ENCODE measurements at regions not wholly inside any gene's neighbourhood (a gene's known extent, or its start where the extent isn't known, plus 50 kb on each side); places are given as distances from the start of the nearest gene placed in this dataset.
"Not testable (repeated sequence)": the region's sequence is repeated elsewhere in the genome, so short reads cannot be mapped to it uniquely, and the experiment has no call there.

- Histone ChIP-seq H3K36me3 (ENCODE audit: control insufficient read depth in 2 of 2, insufficient read depth in 1 of 2, low read length in 2 of 2) (no peaks in the 10 kb centered on the region), H3K4me1 (ENCODE audit: control insufficient read depth, insufficient read depth, low read length) (no peaks in the 10 kb centered on the region; the same call in none of the 2 replicates), H3K27ac (ENCODE audit: extremely low read depth, low read depth, low read length) (no peak overlapping the region), H3K9me3 (ENCODE audit: control insufficient read depth, insufficient read depth, low read depth, low read length) (no peaks in the 10 kb centered on the region), H3K4me3 (ENCODE audit: low read depth, low read length) (no peak overlapping the region)
- ChIA-PET POLR2A (interaction anchor here (1.0 to 1.4 kb wide), 3 partner anchors 28 to 630 kb away, joined by 3 to 6 read pairs (median 3); no protein-coding TSS in a partner anchor), CTCF (interaction anchor here (0.6 to 2.4 kb wide), 45 partner anchors 10 to 1075 kb away, joined by 3 to 17 read pairs (median 4); no protein-coding TSS in a partner anchor)
- no peak for TF ChIP-seq ZNF701 (tag by site-specific recombination; IDR thresholded peaks at IDR 0.05)
- peak; percentile 85 for TF ChIP-seq PRDM1 (tag by site-specific recombination; IDR thresholded peaks at IDR 0.05)
- TF ChIP-seq ZNF585B (tag by site-specific recombination; IDR thresholded peaks at IDR 0.05), result no peak
- TF ChIP-seq SCRT1 (tag by site-specific recombination; IDR thresholded peaks at IDR 0.05; ENCODE audit: borderline replicate concordance), result 0 out of 2 replicates have a peak, but pooled peaks have one; percentile 17
- no peak for TF ChIP-seq ZBTB7A (tag by site-specific recombination; IDR thresholded peaks at IDR 0.05; ENCODE audit: low read depth)
- TF ChIP-seq ZNF175 (tag by site-specific recombination; IDR thresholded peaks at IDR 0.05), result no peak
- peak; percentile 83 for TF ChIP-seq ZNF660 (tag by site-specific recombination; IDR thresholded peaks at IDR 0.05)
- peak; percentile 95 for TF ChIP-seq IKZF3 (tag by site-specific recombination; IDR thresholded peaks at IDR 0.05)
- no peak for TF ChIP-seq ZNF621 (tag by site-specific recombination; IDR thresholded peaks at IDR 0.05)
- no peak for TF ChIP-seq ZNF610 (tag by site-specific recombination; IDR thresholded peaks at IDR 0.05; ENCODE audit: borderline replicate concordance)
- no peak for TF ChIP-seq MZF1 (tag by site-specific recombination; IDR thresholded peaks at IDR 0.05; ENCODE audit: borderline replicate concordance)
- TF ChIP-seq ZNF362 (tag by site-specific recombination; IDR thresholded peaks at IDR 0.05), result peak; percentile 58; the same call in 1 of the 2 replicates
- TF ChIP-seq ZSCAN30 (tag by site-specific recombination; IDR thresholded peaks at IDR 0.05), result peak; percentile 56; the same call in 1 of the 2 replicates
- TF ChIP-seq ZNF366 (tag by site-specific recombination; conservative IDR thresholded peaks at IDR 0.05), result 0 out of 2 replicates have a peak, but pooled peaks have one; percentile 15
- TF ChIP-seq SCRT2 (tag by site-specific recombination; IDR thresholded peaks at IDR 0.05), result peak; percentile 88
- peak; percentile 72 for TF ChIP-seq CTCF (tag by site-specific recombination; IDR thresholded peaks at IDR 0.05)
- 0 out of 2 replicates have a peak, but pooled peaks have one; percentile 15 for TF ChIP-seq ZBTB17 (tag by site-specific recombination; IDR thresholded peaks at IDR 0.05)
- TF ChIP-seq ZNF654 (tag by site-specific recombination; IDR thresholded peaks at IDR 0.05; ENCODE audit: low read depth), result peak; percentile 99
These were observed 50.6 kb upstream of the ITGB1 start for GRCh38 chr10:33008499-33009243.

- H3K36me3 ChIP-seq (ENCODE audit: control insufficient read depth in 2 of 2, insufficient read depth in 1 of 2, low read length in 2 of 2); H3K27ac ChIP-seq (ENCODE audit: extremely low read depth, low read depth, low read length); POLR2A ChIA-PET; H3K4me3 ChIP-seq (ENCODE audit: low read depth, low read length); H3K4me1 ChIP-seq (ENCODE audit: control insufficient read depth, insufficient read depth, low read length); H3K9me3 ChIP-seq (ENCODE audit: control insufficient read depth, insufficient read depth, low read depth, low read length): not testable (repeated sequence)
- CTCF ChIA-PET, result interaction anchor here (0.6 to 2.3 kb wide), 7 partner anchors 88 to 1206 kb away, joined by 3 to 12 read pairs (median 5); no protein-coding TSS in a partner anchor
These were observed 49.8 kb upstream of the ITGB1 start for GRCh38 chr10:33007731-33008381.

Measured in HEK293 (cell line).